Psoas muscle (tissue), 7 donors: ENCODE measurements at regions not wholly inside any gene's neighbourhood (a gene's known extent, or its start where the extent isn't known, plus 50 kb on each side); places are given as distances from the start of the nearest gene placed in this dataset.

Experiments
- ATAC-seq, 4 donors: fragments of 200-7000 bp; cut with Tn5 transposase; one replicate each; pipeline ENCODE4 v1.9.1; 2020; ENCODE audit warnings: moderate library complexity in 3 of 4, mild to moderate bottlenecking in 2 of 4
- DNase-seq, 2 donors: peaks; one replicate each; pipeline ENCODE4 v3.0.0-alpha.2; 2020
- H3K27ac ChIP-seq: fragments of 200-600 bp; one replicate; pipeline ENCODE4 v1.8.0; 2022
- H3K27me3 ChIP-seq, 3 donors: fragments of 200-600 bp in 1 of 3; one replicate each; pipeline versions ENCODE4 v1.6.1 to v1.8.0; 2013 to 2022; ENCODE audit warnings: low read length in 2 of 3, mild to moderate bottlenecking in 2 of 3, moderate library complexity in 1 of 3; ENCODE audit not compliant: insufficient read depth in 3 of 3
- H3K36me3 ChIP-seq, 2 donors: fragments of 200-600 bp in 1 of 2; one replicate each; pipeline versions ENCODE4 v1.6.1 to v1.8.0; 2013 to 2022; ENCODE audit warnings: low read depth in 1 of 2, mild to moderate bottlenecking in 1 of 2, moderate library complexity in 1 of 2; ENCODE audit not compliant: insufficient read depth in 1 of 2
- H3K4me1 ChIP-seq: fragments of 200-600 bp; one replicate; pipeline ENCODE4 v1.8.0; 2022
- H3K4me3 ChIP-seq: fragments of 200-600 bp; one replicate; pipeline ENCODE4 v1.8.0; 2022; ENCODE audit warnings: mild to moderate bottlenecking
- H3K9me3 ChIP-seq: fragments of 200-600 bp; one replicate; pipeline ENCODE4 v1.8.0; 2022
- CTCF ChIP-seq: fragments of 200-600 bp; IDR thresholded peaks from one replicate; pipeline ENCODE4 v1.8.0; 2022; ENCODE audit warnings: antibody characterized with exemption
- WGBS, 3 donors: extraction: QIAGEN DNeasy Blood & Tissue Kit; methylation state at CpG; one replicate each; pipeline versions ENCODE4 v1.1.6 to v1.1.7; 2013; 5-methylcytosine and 5-hydroxymethylcytosine counted together
- intact Hi-C, 2 donors: fragments of 100-400 bp; cut with DNase I; formaldehyde crosslinking; loops; one replicate each; pipeline versions ENCODE4 v1.11.0 to v1.14.2; 2022
- donor health status: healthy with polysubstance abuse.
- donor health status: DM: no; HTN: no; CAD: no; lungs with moderate emphysema.
- donor health status: Bipolar disorder and iron deficiency.
- donor health status: healthy.
- donor health status: DM: yes; HTN: yes; CAD: no.
- donor health status: DM: no; HTN: no; CAD: no.
- donor health status: DM: yes; HTN: yes; CAD: no.

- WGBS, 3 donors, result 81 to 89% (median 84%) methylated on average over 6 of the region's 6 CpGs
- ATAC-seq, result no peak
- intact Hi-C loops, result no loop called here
- Histone ChIP-seq H3K4me3 (no peak overlapping the region), H3K27me3 (no peaks in the 10 kb centered on the region), H3K4me1 (no peaks in the 10 kb centered on the region), H3K9me3 (no peaks in the 10 kb centered on the region), H3K27ac (no peak overlapping the region), H3K36me3 (no peaks in the 10 kb centered on the region)
- TF ChIP-seq CTCF, result no peak
- no peak for DNase-seq
These were observed 192.8 kb upstream of the KLF6 start for GRCh38 chr10:3977761-3978160.

- no peak for DNase-seq
- intact Hi-C loops, result no loop called here
- H3K36me3 ChIP-seq, result no peaks in the 10 kb centered on the region
- H3K9me3 ChIP-seq, result no peaks in the 10 kb centered on the region
- no peaks in the 10 kb centered on the region for H3K4me1 ChIP-seq
- no peak overlapping the region for H3K4me3 ChIP-seq
- WGBS, 3 donors, result 87 to 95% (median 94%) methylated on average over 1 of the region's 1 CpG
- no peaks in the 10 kb centered on the region for H3K27me3 ChIP-seq
- no peak for TF ChIP-seq CTCF
- no peak overlapping the region for H3K27ac ChIP-seq
- ATAC-seq, result no peak
These were observed 191.7 kb upstream of the KLF6 start for GRCh38 chr10:3976718-3977117.

- no peak for DNase-seq
- Histone ChIP-seq H3K9me3 (no peaks in the 10 kb centered on the region), H3K4me1 (no peaks in the 10 kb centered on the region), H3K27me3 (no peaks in the 10 kb centered on the region), H3K27ac (no peak overlapping the region), H3K36me3 (no peaks in the 10 kb centered on the region), H3K4me3 (no peak overlapping the region)
- WGBS, 3 donors, result 61 to 78% (median 78%) methylated on average over 3 of the region's 3 CpGs
- no peak for ATAC-seq
- no peak for TF ChIP-seq CTCF
- intact Hi-C loops, result no loop called here
These were observed 191.2 kb upstream of the KLF6 start for GRCh38 chr10:3976171-3976570.

GRCh38 chr10:3975016-3975415 lies 190.0 kb upstream of the KLF6 start:
- Histone ChIP-seq H3K27me3 (no peaks in the 10 kb centered on the region), H3K9me3 (no peaks in the 10 kb centered on the region), H3K4me3 (no peak overlapping the region), H3K27ac (no peak overlapping the region), H3K4me1 (no peaks in the 10 kb centered on the region), H3K36me3 (no peaks in the 10 kb centered on the region)
- WGBS, 3 donors, result 66 to 76% (median 74%) methylated on average over 9 of the region's 9 CpGs
- no peak for ATAC-seq
- intact Hi-C loops, result no loop called here
- no peak for DNase-seq
- no peak for TF ChIP-seq CTCF

- no peak for TF ChIP-seq CTCF
- intact Hi-C loops, result no loop called here
- DNase-seq (no peak), ATAC-seq (no peak)
- no peak overlapping the region for H3K4me3 ChIP-seq
- H3K4me1 ChIP-seq, result no peaks in the 10 kb centered on the region
- no peaks in the 10 kb centered on the region for H3K27me3 ChIP-seq
- H3K9me3 ChIP-seq, result no peaks in the 10 kb centered on the region
- WGBS, 3 donors, result 69 to 74% (median 71%) methylated on average over 5 of the region's 5 CpGs
- no peaks in the 10 kb centered on the region for H3K36me3 ChIP-seq
- H3K27ac ChIP-seq, result no peak overlapping the region
These were observed 187.7 kb upstream of the KLF6 start for GRCh38 chr10:3972460-3973301.
